SK-N-SH (cell line): ENCODE measurements at regions not wholly inside any gene's neighbourhood (a gene's known extent, or its start where the extent isn't known, plus 50 kb on each side); places are given as distances from the start of the nearest gene placed in this dataset.

Experiments used
- ELF1 ChIP-seq: IDR thresholded peaks from 2 replicates; pipeline ENCODE4 v1.4.0; 2012
- EP300 ChIP-seq, 2 experiments: IDR thresholded peaks; 2 replicates each; pipeline versions ENCODE4 v1.4.0 to v1.6.1; 2012; ENCODE audit warnings: borderline replicate concordance in 1 of 2, low read depth in 1 of 2, low read length in 1 of 2
- GABPA ChIP-seq: IDR thresholded peaks from 2 replicates; pipeline ENCODE4 v1.4.0; 2012; ENCODE audit warnings: low read depth, mild to moderate bottlenecking
- JUND ChIP-seq: IDR thresholded peaks from 2 replicates; pipeline ENCODE4 v1.4.0; 2012
- NRF1 ChIP-seq: IDR thresholded peaks from 2 replicates; pipeline ENCODE4 v1.6.1; 2012; ENCODE audit warnings: low read depth, mild to moderate bottlenecking, low read length
- POLR2AphosphoS5 ChIP-seq: IDR thresholded peaks from 2 replicates; pipeline ENCODE4 v1.6.1; 2012; ENCODE audit warnings: low read depth, low read length
- RAD21 ChIP-seq: IDR thresholded peaks from 2 replicates; pipeline ENCODE4 v1.6.1; 2012; ENCODE audit warnings: mild to moderate bottlenecking, low read length
- RCOR1 ChIP-seq: fragments of 150-350 bp; IDR thresholded peaks from 2 replicates; pipeline ENCODE4 v1.6.1; 2017; ENCODE audit warnings: antibody characterized with exemption, low read length
- RXRA ChIP-seq: IDR thresholded peaks from 2 replicates; pipeline ENCODE4 v1.4.0; 2012; ENCODE audit warnings: low read depth, mild to moderate bottlenecking, borderline replicate concordance
- SMC3 ChIP-seq: IDR thresholded peaks from 2 replicates; pipeline ENCODE4 v1.6.1; 2012; ENCODE audit warnings: low read depth, low read length, improper control_type of control experiment
- YY1 ChIP-seq: IDR thresholded peaks from 2 replicates; pipeline ENCODE4 v1.4.0; 2012; ENCODE audit warnings: low read depth, mild to moderate bottlenecking
- TF ChIP-seq, protein P1 (sequence below): IDR thresholded peaks from 2 replicates; pipeline ENCODE4 v1.4.0; 2012; ENCODE audit warnings: low read depth
- TF ChIP-seq, protein P2 (sequence below): fragments of 200-600 bp; sonication (generic); IDR thresholded peaks from 2 replicates; pipeline ENCODE4 v1.6.1; 2017; ENCODE audit warnings: antibody characterized with exemption, mild to moderate bottlenecking, moderate library complexity

DNA sequence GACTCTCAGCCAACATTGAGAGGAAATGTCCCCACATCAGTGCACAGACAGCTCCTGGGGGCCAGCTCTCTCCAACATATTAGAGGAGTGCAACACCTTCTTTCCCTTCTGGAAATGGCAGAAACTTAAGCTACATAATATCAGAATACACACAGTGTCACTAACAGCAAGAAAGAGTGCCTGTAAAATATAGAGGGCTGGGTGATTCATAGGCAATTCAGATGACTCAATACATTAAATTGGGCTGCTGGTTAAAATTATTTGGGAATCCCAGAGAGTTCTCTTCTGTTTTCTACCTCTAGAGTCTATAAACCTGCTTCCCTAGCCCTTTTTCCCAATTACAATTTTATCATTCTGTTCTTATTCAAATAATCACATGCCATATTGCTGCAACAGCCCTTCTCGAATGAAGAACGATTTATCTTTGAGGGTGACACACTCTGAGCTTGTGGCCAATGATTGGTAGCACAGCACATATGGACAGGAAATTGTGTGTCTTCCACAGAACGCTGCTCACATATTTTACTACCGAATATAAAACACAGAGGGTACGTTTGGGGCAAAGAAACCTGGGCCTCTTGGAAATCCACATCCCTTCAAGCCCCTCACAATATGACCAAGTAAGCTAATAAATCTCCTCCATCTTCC, 381.2 kb downstream of the MBD2 start:
- TF ChIP-seq EP300 (IDR thresholded peaks at IDR 0.05; ENCODE audit: borderline replicate concordance in 1 of 2, low read depth in 1 of 2, low read length in 1 of 2) (no peak), YY1 (no peak), NRF1 (no peak), SMC3 (no peak), RXRA (no peak), RCOR1 (no peak), RAD21 (no peak), JUND (no peak), POLR2AphosphoS5 (no peak), GABPA (no peak), ELF1 (no peak)
- TF ChIP-seq, protein P1, sequence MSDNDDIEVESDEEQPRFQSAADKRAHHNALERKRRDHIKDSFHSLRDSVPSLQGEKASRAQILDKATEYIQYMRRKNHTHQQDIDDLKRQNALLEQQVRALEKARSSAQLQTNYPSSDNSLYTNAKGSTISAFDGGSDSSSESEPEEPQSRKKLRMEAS: no peak
- TF ChIP-seq, protein P2, sequence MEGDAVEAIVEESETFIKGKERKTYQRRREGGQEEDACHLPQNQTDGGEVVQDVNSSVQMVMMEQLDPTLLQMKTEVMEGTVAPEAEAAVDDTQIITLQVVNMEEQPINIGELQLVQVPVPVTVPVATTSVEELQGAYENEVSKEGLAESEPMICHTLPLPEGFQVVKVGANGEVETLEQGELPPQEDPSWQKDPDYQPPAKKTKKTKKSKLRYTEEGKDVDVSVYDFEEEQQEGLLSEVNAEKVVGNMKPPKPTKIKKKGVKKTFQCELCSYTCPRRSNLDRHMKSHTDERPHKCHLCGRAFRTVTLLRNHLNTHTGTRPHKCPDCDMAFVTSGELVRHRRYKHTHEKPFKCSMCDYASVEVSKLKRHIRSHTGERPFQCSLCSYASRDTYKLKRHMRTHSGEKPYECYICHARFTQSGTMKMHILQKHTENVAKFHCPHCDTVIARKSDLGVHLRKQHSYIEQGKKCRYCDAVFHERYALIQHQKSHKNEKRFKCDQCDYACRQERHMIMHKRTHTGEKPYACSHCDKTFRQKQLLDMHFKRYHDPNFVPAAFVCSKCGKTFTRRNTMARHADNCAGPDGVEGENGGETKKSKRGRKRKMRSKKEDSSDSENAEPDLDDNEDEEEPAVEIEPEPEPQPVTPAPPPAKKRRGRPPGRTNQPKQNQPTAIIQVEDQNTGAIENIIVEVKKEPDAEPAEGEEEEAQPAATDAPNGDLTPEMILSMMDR: no peak
